Effector memory CD4-positive, alpha-beta T cell (primary cell): ENCODE measurements at regions not wholly inside any gene's neighbourhood (a gene's known extent, or its start where the extent isn't known, plus 50 kb on each side); places are given as distances from the start of the nearest gene placed in this dataset.

Source experiments
- DNase-seq, 3 donors: peaks; one replicate each; pipeline ENCODE4 v3.0.0-alpha.2; 2020
- H3K27ac ChIP-seq: 2 replicates; pipeline ENCODE4 v1.7.0; 2013; ENCODE audit warnings: mild to moderate bottlenecking, low read length, moderate library complexity; ENCODE audit not compliant: insufficient read depth, poor library complexity, severe bottlenecking
- H3K27me3 ChIP-seq: replicated peaks from 2 replicates; pipeline ENCODE4 v1.7.0; 2013; ENCODE audit warnings: mild to moderate bottlenecking, low read length; ENCODE audit not compliant: insufficient read depth, control insufficient read depth, poor library complexity, severe bottlenecking
- H3K36me3 ChIP-seq: 2 replicates; pipeline ENCODE4 v1.7.0; 2013; ENCODE audit warnings: mild to moderate bottlenecking, low read length, moderate library complexity; ENCODE audit not compliant: control insufficient read depth, insufficient read depth
- H3K4me1 ChIP-seq: 2 replicates; pipeline ENCODE4 v1.7.0; 2013; ENCODE audit warnings: low read length, mild to moderate bottlenecking; ENCODE audit not compliant: control insufficient read depth, insufficient read depth, poor library complexity, severe bottlenecking
- H3K4me3 ChIP-seq: 2 replicates; pipeline ENCODE4 v1.7.0; 2013; ENCODE audit warnings: low read length, low read depth, mild to moderate bottlenecking; ENCODE audit not compliant: insufficient read depth, poor library complexity, severe bottlenecking
- H3K9me3 ChIP-seq: 2 replicates; pipeline ENCODE4 v1.7.0; 2013; ENCODE audit warnings: mild to moderate bottlenecking, low read length, moderate library complexity; ENCODE audit not compliant: control insufficient read depth

- Histone ChIP-seq H3K27me3 (no peaks in the 10 kb centered on the region), H3K27ac (no peak overlapping the region), H3K4me3 (no peak overlapping the region), H3K9me3 (no peaks in the 10 kb centered on the region), H3K4me1 (no peaks in the 10 kb centered on the region), H3K36me3 (no peaks in the 10 kb centered on the region)
- DNase-seq = no peak
Measured at GRCh38 chr11:115580927-115581680, 76.9 kb upstream of the CADM1 start.

GRCh38 chr11:115580416-115580815, 76.2 kb upstream of the CADM1 start:
- H3K36me3 ChIP-seq = no peaks in the 10 kb centered on the region
- no peak overlapping the region for H3K27ac ChIP-seq
- H3K27me3 ChIP-seq = no peaks in the 10 kb centered on the region
- DNase-seq = no peak
- H3K4me1 ChIP-seq = no peaks in the 10 kb centered on the region
- H3K4me3 ChIP-seq = no peak overlapping the region
- H3K9me3 ChIP-seq = no peaks in the 10 kb centered on the region

GRCh38 chr11:115579181-115579825, 75.1 kb upstream of the CADM1 start:
- no peak for DNase-seq
- H3K27ac ChIP-seq = no peak overlapping the region
- no peaks in the 10 kb centered on the region for H3K9me3 ChIP-seq
- H3K4me1 ChIP-seq = no peaks in the 10 kb centered on the region
- no peaks in the 10 kb centered on the region for H3K36me3 ChIP-seq
- no peak overlapping the region for H3K4me3 ChIP-seq
- no peaks in the 10 kb centered on the region for H3K27me3 ChIP-seq

- Histone ChIP-seq H3K36me3 (no peaks in the 10 kb centered on the region), H3K9me3 (no peaks in the 10 kb centered on the region), H3K27ac (no peak overlapping the region), H3K27me3 (no peaks in the 10 kb centered on the region), H3K4me1 (no peaks in the 10 kb centered on the region), H3K4me3 (no peak overlapping the region)
- DNase-seq = no peak
Measured at GRCh38 chr11:115578275-115578674, 74.1 kb upstream of the CADM1 start.

GRCh38 chr11:115577701-115578100, 73.5 kb upstream of the CADM1 start:
- Histone ChIP-seq H3K27ac (no peak overlapping the region), H3K4me3 (no peak overlapping the region), H3K36me3 (no peaks in the 10 kb centered on the region), H3K27me3 (no peaks in the 10 kb centered on the region), H3K9me3 (no peaks in the 10 kb centered on the region), H3K4me1 (no peaks in the 10 kb centered on the region)
- no peak for DNase-seq

- H3K27ac ChIP-seq = no peak overlapping the region
- no peaks in the 10 kb centered on the region for H3K9me3 ChIP-seq
- DNase-seq = no peak
- no peaks in the 10 kb centered on the region for H3K27me3 ChIP-seq
- H3K36me3 ChIP-seq = no peaks in the 10 kb centered on the region
- no peak overlapping the region for H3K4me3 ChIP-seq
- H3K4me1 ChIP-seq = no peaks in the 10 kb centered on the region
Measured at GRCh38 chr11:115576606-115577380, 72.6 kb upstream of the CADM1 start.

GRCh38 chr11:115572551-115572950, 68.3 kb upstream of the CADM1 start:
- Histone ChIP-seq H3K4me3 (no peak overlapping the region), H3K27ac (no peak overlapping the region), H3K36me3 (no peaks in the 10 kb centered on the region), H3K4me1 (no peaks in the 10 kb centered on the region), H3K27me3 (no peaks in the 10 kb centered on the region), H3K9me3 (no peaks in the 10 kb centered on the region)
- no peak for DNase-seq

- H3K27ac ChIP-seq = no peak overlapping the region
- no peaks in the 10 kb centered on the region for H3K27me3 ChIP-seq
- no peaks in the 10 kb centered on the region for H3K9me3 ChIP-seq
- H3K36me3 ChIP-seq = no peaks in the 10 kb centered on the region
- DNase-seq = no peak
- H3K4me3 ChIP-seq = no peak overlapping the region
- H3K4me1 ChIP-seq = no peaks in the 10 kb centered on the region
Measured at GRCh38 chr11:115566180-115566764, 62.1 kb upstream of the CADM1 start.

GRCh38 chr11:115564851-115565250, 60.6 kb upstream of the CADM1 start:
- Histone ChIP-seq H3K27me3 (no peaks in the 10 kb centered on the region), H3K9me3 (no peaks in the 10 kb centered on the region), H3K36me3 (no peaks in the 10 kb centered on the region), H3K4me3 (no peak overlapping the region), H3K27ac (no peak overlapping the region), H3K4me1 (no peaks in the 10 kb centered on the region)
- no peak for DNase-seq

GRCh38 chr11:115561116-115561515, 56.9 kb upstream of the CADM1 start:
- Histone ChIP-seq H3K27ac (no peak overlapping the region), H3K36me3 (no peaks in the 10 kb centered on the region), H3K27me3 (no peaks in the 10 kb centered on the region), H3K9me3 (no peaks in the 10 kb centered on the region), H3K4me1 (no peaks in the 10 kb centered on the region), H3K4me3 (no peak overlapping the region)
- no peak for DNase-seq
